ENCODE measurements at regions not wholly inside any gene's neighbourhood (a gene's known extent, or its start where the extent isn't known, plus 50 kb on each side); places are given as distances from the start of the nearest gene placed in this dataset.

GRCh38 chr14:94925416-94926173 is 155.7 kb upstream of the GSC start:
- FAIRE-seq (no peak), DNase-seq (no peak)
- intact Hi-C loops (cut with DNase I): no loop called here
- no peaks in the 10 kb centered on the region for H3K4me1 ChIP-seq (ENCODE audit: control insufficient read depth in 2 of 3, insufficient read depth in 2 of 3, low read depth in 1 of 3, low read length in 3 of 3)
- no peak overlapping the region for H3K4me3 ChIP-seq (ENCODE audit: low read length in 3 of 3)
- H3K36me3 ChIP-seq (ENCODE audit: control insufficient read depth in 2 of 3, insufficient read depth in 3 of 3, low read length in 3 of 3): no peaks in the 10 kb centered on the region
- H3K9me3 ChIP-seq (ENCODE audit: control insufficient read depth in 2 of 3, insufficient read depth in 1 of 3, low read length in 3 of 3): no peaks in the 10 kb centered on the region
- H3K27me3 ChIP-seq (ENCODE audit: control insufficient read depth, insufficient read depth, low read length): no peaks in the 10 kb centered on the region
- H3K9ac ChIP-seq (ENCODE audit: low read length in 3 of 3): no peak overlapping the region
- no peak for TF ChIP-seq CTCF (IDR thresholded peaks at IDR 0.05; ENCODE audit: borderline replicate concordance, extremely low read depth, insufficient read depth)
- H3K27ac ChIP-seq (ENCODE audit: low read depth in 2 of 2, low read length in 2 of 2): no peak overlapping the region

- Histone ChIP-seq H3K4me3 (ENCODE audit: low read length in 3 of 3) (no peak overlapping the region), H3K4me1 (ENCODE audit: control insufficient read depth in 2 of 3, insufficient read depth in 2 of 3, low read depth in 1 of 3, low read length in 3 of 3) (no peaks in the 10 kb centered on the region), H3K9ac (ENCODE audit: low read length in 3 of 3) (no peak overlapping the region), H3K27me3 (ENCODE audit: control insufficient read depth, insufficient read depth, low read length) (no peaks in the 10 kb centered on the region), H3K9me3 (ENCODE audit: control insufficient read depth in 2 of 3, insufficient read depth in 1 of 3, low read length in 3 of 3) (no peaks in the 10 kb centered on the region), H3K36me3 (ENCODE audit: control insufficient read depth in 2 of 3, insufficient read depth in 3 of 3, low read length in 3 of 3) (no peaks in the 10 kb centered on the region), H3K27ac (ENCODE audit: low read depth in 2 of 2, low read length in 2 of 2) (no peak overlapping the region)
- no peak for TF ChIP-seq CTCF (IDR thresholded peaks at IDR 0.05; ENCODE audit: borderline replicate concordance, extremely low read depth, insufficient read depth)
- DNase-seq (no peak), FAIRE-seq (no peak)
- intact Hi-C loops (cut with DNase I): no loop called here
These were observed 154.3 kb upstream of the GSC start for GRCh38 chr14:94924189-94924588.

- no peak for TF ChIP-seq CTCF (IDR thresholded peaks at IDR 0.05; ENCODE audit: borderline replicate concordance, extremely low read depth, insufficient read depth)
- Histone ChIP-seq H3K4me3 (ENCODE audit: low read length in 3 of 3) (no peak overlapping the region), H3K27me3 (ENCODE audit: control insufficient read depth, insufficient read depth, low read length) (no peaks in the 10 kb centered on the region), H3K9ac (ENCODE audit: low read length in 3 of 3) (no peak overlapping the region), H3K4me1 (ENCODE audit: control insufficient read depth in 2 of 3, insufficient read depth in 2 of 3, low read depth in 1 of 3, low read length in 3 of 3) (no peaks in the 10 kb centered on the region), H3K9me3 (ENCODE audit: control insufficient read depth in 2 of 3, insufficient read depth in 1 of 3, low read length in 3 of 3) (no peaks in the 10 kb centered on the region), H3K36me3 (ENCODE audit: control insufficient read depth in 2 of 3, insufficient read depth in 3 of 3, low read length in 3 of 3) (no peaks in the 10 kb centered on the region), H3K27ac (ENCODE audit: low read depth in 2 of 2, low read length in 2 of 2) (no peak overlapping the region)
- DNase-seq (no peak), FAIRE-seq (no peak)
- intact Hi-C loops (cut with DNase I): no loop called here
These were observed 153.9 kb upstream of the GSC start for GRCh38 chr14:94923786-94924185.

Data from kidney (tissue), 13 donors.